Activated T-helper 1 cell treated with Interleukin-2 at 50 U/mL for 16 hours (primary cell): ENCODE measurements at regions not wholly inside any gene's neighbourhood (a gene's known extent, or its start where the extent isn't known, plus 50 kb on each side); places are given as distances from the start of the nearest gene placed in this dataset.
"Not testable (repeated sequence)": the region's sequence is repeated elsewhere in the genome, so short reads cannot be mapped to it uniquely, and the experiment has no call there.

ENCODE experiments used
- DNase-seq: peaks from one replicate; pipeline ENCODE4 v3.0.0-alpha.2; 2020; ENCODE audit warnings: low read depth

DNA sequence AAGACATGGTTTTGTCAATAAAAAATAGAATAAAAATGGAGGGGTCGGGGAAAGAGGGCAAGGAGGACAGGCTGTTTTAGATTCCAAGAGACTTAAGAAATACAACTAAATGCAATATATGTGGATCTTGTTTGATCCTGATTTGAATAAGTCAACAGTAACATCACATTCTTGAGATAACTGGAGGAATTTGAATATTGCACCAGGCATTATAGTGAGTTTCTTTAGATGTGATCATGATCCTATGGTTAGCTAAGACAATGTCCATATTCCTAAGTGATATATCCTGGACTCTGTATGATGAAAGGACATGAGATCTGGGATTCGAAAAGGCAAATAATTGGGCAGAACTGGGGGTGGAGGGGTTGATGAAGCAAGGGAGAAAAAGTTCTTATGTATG, 311.8 kb downstream of the PLPP3 start:
- DNase-seq = no peak

DNA sequence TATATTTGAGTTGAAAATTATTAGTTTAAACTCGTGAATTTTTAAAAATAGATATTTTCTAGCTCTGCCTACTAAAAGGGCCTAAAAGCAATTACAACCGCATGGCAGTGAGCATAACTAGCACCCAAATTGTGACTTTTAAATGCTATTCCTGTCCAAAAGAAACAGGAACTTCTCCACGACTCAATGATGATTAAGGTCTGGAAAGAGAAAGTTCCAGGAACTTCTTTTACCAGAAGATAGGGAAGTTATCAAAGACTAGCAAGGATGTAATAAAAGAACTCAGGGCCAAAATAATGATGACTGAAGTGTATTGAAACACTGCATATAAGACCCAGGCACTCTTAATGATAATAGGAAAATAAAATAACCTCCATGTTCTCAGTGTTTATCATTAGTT, 313.0 kb downstream of the PLPP3 start:
- no peak for DNase-seq

DNA sequence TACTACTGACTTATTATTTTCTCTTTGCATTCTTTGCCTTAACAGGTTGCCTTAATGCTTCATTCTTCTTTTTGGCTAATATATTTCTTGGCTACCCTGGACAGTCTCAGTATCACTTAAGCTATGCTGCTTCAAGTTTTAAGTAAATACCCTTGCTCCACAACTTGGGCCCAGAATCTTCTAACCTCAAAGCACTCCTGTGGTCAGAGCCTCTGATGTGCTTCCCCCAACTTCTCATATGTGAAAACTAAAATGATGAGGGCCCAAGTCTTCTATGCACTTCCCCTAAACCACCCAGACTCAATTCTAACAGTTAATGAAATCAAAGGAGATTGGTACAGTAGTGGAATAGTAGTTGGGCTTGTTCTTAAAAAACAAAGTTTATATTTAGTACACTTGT, 314.1 kb downstream of the PLPP3 start:
- no peak for DNase-seq

DNA sequence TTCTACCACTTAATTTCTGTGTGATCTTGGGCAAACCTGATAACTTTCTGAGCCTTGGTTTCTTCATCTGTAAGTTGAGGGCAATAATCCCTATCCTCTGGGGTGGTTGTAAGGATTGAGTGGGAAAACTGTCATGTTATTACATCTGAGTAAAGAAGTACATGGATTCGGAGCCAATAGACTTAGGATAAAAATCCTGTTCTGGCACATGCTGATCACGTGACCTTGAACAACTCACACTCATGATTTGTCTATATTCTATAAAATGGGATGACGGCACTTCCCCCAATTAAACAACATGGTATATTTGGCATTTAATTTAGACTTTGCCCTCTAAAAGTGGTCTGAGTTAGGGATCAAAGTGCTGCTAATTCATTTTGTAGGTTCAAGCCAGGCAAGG, 315.5 kb downstream of the PLPP3 start:
- no peak for DNase-seq

DNA sequence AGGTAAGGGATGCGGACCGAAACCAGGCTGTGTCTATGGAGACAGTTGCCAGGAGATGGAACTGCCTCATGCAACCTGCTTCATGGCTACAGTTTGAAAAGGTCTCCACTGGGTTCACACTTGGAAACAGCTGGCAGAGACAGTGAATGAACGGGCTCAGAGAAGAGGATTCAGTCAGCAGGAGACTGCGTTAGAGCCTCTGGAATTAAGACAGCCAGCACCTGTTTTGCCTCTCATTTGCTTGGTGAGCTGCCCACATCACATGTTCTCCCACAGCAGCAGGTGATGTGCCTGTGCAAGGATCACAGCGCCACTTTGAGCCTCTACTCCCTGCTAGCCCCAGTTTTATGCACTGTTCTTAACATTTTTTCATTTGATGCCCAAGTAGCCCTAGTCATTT, 321.0 kb downstream of the PLPP3 start:
- DNase-seq = no peak

DNA sequence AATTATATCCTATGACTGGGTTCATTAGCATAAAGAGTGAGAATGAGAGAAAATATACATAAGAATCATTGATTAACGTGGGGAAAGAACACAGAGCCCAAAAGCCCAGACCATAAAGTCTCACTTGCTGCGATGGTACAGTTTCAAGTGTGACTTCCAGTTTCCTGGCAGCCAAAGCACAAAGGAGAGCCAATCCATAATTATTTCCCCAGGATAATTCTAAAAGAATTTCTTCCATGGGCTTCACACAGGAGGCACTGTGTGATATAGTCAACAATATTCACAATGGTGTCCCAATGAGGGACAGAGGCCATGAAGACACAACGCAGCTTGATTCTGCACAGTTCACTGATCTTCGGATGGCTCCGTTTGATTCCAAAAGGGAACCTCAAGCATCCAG, 321.6 kb downstream of the PLPP3 start:
- no peak for DNase-seq

DNA sequence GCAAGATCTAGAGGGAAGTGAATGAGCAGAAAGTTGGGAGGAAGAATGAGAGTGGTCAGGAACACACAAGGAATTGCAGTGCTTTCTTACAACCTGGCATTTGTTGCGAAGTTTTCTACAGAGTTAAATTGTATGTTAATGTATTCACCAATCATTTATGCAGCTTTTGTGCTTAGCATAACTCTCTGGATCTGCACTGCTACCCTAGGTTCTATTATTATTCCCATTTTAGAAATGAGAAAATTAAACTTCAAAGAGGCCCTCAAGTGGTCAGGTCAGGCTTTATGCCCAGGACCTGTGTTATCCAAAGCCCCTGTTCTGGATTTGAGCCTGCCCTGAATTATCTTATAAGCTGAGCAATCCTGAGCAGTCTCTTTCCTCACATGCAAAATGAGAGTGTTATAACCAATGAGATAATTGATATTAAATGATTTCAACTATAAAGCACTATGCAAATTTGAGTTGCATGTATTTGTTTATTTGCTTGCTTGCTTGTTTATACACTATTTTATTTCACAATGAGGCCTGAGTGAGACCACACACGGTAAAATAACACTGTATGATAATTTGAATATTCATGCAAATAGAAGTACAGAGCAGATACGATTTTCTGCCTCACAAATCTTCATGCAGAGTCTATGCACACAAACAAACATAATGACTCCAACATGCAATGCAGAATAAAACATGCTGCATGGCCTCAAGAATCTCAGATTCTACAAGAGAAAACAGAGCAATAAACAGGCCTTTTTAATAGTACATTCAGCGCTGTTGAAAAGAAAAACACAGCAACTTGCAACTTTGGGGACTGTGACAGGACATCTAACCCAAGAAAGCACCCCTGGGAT, 323.0 kb downstream of the PLPP3 start:
- no peak for DNase-seq

DNA sequence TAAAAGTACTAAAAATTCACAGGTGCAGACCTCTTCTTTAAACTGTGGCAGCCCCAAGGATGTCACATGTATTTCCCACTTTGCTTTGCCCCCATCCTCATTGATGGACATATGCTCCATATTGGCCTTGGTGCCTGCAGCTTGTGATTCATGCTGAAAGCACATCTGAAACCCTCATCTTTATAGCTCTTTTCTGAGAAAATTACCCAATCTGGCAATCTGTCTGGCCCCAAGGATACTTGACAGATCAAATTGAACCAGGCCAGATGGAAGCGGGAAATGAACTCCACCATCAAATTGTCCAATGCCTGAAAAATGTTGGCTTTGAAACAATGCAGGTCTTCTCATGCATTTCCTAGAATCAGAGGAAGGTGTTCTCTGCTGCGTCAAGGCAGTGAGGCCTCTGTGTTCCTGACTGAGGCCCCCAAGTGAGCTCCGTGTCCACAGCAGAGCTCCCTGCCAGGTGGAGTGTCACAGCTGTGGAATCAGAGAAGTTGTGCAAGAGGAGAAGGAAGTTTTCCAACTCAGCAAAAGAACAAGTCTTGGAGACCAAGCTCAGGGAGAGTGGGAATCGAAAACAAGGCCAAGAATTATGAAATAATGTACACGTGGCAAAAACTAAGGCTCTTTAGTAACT, 323.7 kb downstream of the PLPP3 start:
- no peak for DNase-seq

DNA sequence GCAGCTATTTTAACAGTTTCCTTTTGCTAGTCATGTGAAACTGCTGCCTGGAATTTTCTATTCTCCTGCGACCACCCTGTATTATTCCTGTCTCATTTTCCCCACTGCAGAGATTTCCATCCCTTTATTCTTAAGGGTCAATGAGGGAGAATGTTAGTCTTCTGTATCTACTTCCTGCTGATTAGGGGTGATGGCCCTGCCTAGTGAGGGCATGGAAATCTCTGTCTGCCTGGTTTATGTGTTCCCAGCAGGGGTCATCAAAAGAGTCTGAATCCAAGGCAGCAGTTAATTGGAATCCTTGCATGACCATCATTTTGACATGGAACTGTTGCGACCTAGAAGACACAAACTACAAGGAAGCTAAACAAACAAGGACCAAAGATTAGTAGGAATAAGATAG, 325.2 kb downstream of the PLPP3 start:
- DNase-seq = no peak

DNA sequence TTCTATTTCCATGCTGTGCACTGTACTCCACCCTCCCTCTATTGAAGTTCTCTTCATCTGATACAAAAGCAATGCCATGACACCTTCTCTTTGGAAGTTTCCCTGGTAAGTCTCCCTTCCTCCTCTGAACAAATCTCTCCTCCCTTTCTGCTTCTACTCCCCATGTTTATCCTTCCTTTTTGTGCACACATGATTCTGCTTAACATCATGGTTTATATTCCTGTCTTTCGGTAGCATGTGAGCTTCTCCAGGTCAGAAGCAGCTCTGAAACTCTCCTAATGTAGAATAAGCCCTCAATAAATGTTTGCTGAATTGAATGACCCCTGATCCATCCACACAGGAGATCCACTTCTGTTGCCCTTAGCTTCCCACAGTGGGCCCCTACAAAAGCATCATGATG, 328.6 kb downstream of the PLPP3 start:
- DNase-seq = no peak

DNA sequence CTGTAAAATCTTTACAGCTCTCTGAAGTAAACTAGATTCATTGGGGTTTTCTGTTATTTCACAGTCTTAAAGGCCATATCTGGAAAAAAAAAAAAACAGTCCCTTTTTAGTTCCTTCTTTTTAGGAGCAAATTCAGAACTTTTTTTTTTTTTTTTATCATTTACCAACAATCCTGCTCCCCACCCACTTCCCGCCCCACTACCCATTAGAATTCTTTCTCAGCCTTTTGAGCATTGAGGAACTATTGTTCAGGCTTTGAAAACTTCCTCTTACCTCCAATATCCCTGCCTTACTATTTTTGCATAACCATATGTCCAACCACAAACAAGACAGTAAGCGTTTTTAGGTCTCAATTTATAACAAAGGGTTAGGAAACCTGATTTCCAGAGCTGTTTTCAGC, 330.1 kb downstream of the PLPP3 start:
- no peak for DNase-seq

DNA sequence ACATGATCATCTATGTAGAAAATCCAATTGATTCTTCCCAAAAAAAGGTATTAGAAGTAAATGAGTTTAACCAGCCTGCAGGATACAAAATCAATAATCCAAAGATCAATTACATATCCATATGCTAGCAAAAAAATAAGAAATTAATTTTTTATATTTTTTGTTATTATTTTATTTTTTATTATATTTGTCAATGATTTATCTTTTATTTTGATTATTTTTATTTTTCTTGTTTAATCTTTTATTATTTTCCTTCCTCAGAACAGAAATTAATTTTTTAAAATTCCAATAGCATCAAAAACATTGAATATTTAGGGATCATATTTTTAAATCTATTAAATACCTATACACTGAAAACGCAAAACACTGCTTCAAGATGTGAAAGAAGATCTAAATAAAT, 331.2 kb downstream of the PLPP3 start:
- no peak for DNase-seq

DNA sequence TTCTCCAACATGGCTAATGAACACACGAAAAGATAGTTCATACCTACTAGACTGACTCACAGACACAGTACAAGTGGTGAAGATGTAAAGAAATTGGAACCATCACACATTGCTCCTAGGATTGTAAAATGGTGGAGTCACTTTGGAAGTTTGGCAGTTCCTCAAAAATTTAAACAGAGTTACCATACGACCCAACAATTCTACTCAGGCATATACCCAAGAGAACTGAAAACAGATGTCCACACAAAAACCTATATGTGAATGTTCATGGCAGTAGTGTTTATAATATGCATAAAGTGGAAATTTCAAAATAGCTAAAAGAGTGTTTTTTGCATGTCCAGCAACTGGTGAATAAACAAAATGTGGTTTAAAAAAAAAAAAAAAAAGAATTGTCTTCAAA, 332.6 kb downstream of the PLPP3 start:
- not testable (repeated sequence) for DNase-seq

DNA sequence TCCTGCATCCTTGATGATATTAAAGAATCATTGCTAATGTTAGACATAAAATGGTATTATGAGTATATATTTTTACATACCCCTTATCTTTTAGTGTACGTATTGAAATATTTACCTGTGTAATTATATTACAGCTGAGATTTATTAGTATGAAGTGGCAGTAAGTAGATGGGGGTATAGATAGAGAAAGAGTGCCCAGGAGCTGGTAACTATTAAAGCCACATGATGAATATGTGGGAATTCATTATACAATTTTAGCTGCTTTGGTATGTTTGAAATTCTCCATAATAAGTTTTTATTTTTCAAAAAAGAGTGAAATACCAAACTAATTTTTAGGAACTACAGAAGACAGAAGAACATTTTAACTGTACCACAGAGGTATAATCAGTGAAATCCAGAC, 339.0 kb downstream of the PLPP3 start:
- no peak for DNase-seq

DNA sequence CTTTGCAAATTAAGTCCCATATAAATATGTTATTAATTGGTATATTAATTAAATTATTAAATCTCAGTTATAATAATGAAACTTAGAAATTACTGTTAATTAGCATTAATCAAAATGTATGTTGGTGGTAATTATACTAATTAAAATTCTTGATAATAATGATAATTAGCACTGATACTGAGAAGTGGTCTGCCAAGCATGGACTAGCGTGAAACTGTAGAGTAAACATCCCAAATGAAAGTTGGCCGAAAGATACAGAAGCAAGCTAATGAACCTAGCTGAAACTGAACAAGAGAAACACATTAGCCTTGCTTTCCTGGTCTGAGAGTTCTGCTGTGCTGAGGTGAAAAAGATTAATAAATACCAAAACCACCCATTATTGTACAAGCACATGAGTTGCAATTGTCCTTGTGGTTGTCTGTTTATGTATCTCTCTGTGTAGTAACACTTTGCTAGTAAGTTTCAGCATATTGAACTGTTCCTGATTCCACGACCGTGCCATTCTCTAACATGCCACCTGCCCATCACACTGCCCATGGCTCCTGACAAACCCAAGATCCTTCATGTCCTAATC, 341.8 kb downstream of the PLPP3 start:
- no peak for DNase-seq

DNA sequence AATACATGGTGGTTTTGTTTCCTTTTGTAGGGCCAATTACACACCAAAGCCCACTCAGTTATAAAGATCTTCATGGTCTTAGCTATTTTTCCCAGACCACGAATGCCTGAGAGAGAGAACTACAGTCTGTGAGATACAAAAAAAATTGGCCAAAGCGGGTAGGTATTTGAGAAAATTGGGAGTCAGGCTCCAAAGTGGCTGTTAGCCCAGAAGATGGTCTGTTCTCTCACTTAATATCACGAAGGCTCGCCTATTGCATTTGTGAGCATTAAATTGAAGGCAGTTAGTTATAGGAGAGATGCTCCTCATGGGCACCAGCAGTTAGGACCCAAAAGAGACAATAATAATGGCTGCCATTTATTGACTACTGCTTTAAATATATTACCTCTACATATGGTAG, 342.7 kb downstream of the PLPP3 start:
- no peak for DNase-seq

DNA sequence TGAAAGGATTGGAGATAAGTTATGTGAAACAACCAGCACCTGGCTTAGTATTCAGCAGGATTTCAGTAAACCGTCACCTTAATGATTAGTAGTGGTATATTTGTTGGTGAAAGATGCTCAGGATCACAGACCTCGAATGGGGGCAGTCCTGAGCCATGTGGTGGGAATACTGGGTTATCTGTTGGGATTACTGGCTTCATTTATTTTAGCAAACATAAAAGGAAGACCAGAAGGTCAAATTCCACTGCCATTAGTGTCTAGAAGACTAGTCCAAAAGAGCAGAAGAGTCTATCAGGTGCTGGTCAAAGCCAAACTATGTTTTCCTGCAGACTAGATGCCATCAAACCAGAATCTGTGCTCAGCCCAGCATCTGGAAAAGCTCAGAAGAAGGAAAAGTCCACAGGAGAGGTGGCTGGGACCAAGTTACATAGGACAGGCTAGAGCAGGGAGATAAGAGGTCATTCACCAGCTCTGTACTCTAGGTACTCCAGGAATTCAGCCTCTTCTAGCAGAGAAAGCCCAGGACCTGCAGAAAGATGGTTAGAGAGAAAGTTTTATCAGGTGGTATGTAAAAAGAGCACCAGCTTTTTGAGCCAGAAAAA, 343.4 kb downstream of the PLPP3 start:
- DNase-seq = no peak

DNA sequence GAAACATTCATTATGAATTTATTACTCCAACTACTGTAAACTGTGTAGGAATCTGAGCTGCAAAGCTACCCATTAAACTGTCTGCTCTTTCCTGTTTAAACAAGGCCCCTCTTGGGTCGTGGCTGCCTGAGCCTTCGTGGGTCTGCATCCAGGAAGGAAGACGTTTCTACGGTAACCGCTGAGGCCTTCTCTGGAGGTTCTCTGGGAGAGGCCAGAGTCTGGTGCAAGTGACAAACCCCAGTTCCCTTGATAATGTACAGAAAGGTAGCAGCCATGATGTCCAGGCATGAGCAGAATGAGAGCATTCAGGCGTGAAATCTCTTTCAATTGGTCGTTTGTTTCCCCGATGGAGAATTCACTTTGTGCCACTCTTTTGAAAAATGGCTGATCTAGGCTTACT, 350.2 kb downstream of the PLPP3 start:
- no peak for DNase-seq

DNA sequence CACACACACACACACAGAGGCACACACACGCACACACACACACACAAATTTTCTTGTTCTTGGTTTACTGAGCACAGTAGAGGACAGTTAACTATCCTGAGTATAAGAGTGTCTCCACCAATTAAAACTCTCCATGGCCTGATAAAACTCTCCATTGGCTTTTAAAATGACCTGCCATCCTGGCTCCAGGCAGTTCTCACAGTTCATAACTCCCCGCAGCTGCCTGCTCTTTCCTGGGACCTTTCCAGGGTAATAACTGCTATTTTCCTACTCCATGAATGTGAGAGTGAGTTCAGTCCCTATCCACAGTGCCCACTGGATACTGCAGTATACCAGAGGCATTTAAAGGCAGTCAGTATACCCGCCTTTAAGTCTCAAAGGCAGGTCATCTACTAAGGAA, 351.5 kb downstream of the PLPP3 start:
- DNase-seq = no peak

DNA sequence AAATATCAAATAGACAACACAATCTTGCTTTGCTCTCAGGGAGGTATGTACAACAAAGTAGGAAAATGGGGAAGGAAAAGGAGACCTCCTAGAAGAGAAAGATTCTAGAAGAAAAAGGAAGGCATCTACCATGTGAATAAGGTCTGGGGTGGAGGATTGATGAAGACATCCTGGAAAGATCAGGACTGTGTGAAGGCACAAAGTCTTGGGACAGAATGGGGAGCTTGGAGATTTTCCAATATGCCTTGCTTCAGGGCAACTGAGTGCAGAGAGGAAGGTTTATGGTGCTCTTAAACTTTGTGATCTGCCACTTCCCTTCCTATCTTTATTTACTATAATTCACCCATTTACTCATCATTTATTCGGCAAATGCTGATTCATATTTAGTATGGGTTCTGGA, 352.0 kb downstream of the PLPP3 start:
- no peak for DNase-seq

DNA sequence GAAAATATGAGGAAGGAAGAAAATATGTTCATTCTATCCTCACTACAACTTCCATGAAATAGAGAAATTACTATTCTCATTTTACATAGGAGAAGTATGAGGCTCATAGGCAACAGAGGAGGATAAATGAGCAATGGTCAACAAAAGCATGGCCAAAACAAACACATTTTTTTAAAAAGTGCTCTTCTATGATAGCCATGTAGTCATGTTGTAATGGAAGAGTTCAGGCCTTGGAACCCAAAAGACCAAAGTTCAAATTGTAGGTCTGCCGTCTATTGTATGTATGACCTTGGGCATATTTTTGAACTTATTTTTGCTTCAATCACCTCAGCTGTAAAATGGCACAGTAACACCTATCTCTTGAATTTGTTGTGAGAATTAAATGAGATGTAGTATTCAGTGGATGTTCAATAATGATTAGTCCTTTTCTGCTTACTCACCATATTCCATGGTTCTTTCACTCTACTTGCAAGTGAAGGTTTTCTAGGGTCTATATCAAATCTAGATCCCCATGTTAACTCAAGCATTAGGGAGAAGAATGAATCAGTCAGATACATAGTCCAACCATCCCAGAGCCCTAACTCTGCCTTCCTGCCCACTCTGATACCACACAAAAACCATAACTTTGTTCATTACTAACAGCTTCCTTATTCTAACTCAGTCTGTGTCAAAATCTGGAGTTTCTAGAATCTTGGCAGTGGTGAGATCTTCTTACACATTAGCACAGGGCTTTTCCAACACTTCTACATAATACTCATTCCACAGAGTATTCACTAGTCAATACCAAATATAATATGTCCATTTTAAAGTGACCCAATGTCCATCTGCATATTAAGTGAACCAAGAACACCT, 353.2 kb downstream of the PLPP3 start:
- DNase-seq = no peak

DNA sequence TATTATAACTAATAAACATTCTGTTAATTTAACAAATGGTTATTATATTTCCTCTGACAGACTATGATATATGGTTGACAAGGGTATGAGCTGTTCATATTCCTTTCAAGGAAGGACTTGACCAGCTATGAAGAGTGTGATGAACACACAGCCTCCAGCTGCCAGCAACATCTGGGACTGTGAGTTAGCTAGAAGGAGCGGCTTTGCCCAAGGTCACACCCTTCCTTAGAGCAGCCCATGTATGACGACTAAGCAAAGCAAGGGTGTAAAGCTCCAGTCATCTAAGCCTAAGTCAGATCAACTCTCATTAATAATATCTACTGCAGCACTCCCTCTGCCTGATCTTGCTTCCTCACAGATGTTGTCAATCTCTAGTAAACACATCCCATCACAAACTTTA, 355.4 kb downstream of the PLPP3 start:
- no peak for DNase-seq
